Esophagus mucosa (tissue), 1 donor: ENCODE measurements at regions not wholly inside any gene's neighbourhood (a gene's known extent, or its start where the extent isn't known, plus 50 kb on each side); places are given as distances from the start of the nearest gene placed in this dataset.

Source experiments
- ATAC-seq: fragments of 200-7000 bp; cut with Tn5 transposase; one replicate; pipeline ENCODE4 v1.9.1; 2020
- donor health status: DM: yes; HTN: yes; CAD: no.

DNA sequence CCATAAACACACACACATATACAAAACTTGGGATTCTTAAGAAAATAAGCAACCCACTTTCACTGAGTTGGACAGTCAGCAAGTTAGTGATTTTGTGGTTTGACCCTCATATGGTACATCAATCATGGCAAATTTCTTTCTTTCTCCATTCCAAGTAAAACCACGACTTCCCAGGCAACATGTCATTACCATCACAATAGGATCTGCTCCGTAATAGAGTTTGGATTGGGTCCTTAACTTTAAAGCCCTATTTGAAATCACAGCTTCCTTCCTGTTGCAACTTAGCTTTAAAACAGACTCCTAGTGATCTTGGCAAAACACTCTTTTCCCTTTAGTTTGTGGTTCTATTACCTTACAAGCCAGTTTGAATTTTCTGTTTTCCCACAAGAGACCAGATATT is 483.6 kb downstream of the INHBA start:
- ATAC-seq: no peak

GRCh38 chr7:41217306-41217705 is 485.6 kb downstream of the INHBA start:
- ATAC-seq: no peak

DNA sequence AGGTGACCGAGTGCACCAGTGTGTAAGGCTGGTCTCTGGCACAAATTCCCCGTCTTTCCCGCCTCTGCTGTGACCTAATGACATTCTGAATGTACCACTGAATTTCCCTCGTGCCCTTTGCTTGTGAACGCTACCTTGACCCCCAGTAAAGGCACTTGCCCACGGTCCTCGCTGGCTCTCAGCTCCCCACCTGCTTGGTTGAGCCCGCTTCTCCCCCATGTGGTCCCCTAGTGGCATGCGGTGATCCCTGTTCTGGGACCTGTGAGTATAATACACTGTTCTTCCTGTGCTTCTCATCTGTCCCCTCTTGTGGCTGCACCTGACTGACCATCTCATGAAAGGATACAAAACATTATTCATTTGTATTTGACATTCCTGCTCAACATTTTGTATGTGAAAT is 495.7 kb downstream of the INHBA start:
- no peak for ATAC-seq

DNA sequence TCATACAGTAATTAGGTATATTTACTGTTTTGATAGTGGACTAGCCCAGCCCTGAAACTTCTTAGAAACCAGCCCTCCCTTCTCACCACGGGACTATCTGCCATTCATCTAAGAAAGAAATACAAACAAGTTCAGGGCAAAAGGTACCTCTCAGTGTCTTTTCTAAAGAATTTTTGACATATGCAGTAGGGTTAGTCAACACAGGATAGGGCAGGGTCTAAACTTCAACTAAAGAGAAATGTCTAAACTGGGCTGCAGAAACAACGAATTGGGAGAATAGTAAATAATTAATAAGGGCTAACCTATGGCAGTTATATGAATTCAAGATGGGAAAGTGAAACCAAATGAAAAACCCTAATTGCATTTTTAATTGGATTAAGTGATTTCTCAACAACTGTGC is 496.6 kb downstream of the INHBA start:
- ATAC-seq: no peak

DNA sequence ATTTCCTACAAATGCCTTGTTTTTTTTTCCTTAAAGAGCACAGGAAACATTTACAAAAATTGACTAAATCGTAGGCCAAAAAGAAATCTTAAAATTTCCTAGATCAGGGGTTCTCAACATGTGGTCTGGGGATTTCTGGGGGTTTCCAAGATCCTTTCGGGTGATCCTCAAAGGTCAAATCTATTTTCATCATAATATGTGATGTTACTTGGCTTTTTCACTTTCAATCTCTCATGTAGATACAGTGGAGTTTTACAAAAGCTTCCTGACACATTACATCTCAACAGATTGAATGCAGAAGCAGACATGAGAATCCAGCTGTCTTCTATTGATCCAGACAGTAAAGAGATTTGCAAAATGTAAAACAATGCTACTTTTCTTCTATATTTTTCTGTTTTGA is 497.3 kb downstream of the INHBA start:
- no peak for ATAC-seq

- no peak for ATAC-seq
Measured at GRCh38 chr7:41203542-41203941, 499.3 kb downstream of the INHBA start.

- no peak for ATAC-seq
Measured at GRCh38 chr7:41201021-41201420, 501.9 kb downstream of the INHBA start.

GRCh38 chr7:41199136-41199535 is 503.8 kb downstream of the INHBA start:
- no peak for ATAC-seq

DNA sequence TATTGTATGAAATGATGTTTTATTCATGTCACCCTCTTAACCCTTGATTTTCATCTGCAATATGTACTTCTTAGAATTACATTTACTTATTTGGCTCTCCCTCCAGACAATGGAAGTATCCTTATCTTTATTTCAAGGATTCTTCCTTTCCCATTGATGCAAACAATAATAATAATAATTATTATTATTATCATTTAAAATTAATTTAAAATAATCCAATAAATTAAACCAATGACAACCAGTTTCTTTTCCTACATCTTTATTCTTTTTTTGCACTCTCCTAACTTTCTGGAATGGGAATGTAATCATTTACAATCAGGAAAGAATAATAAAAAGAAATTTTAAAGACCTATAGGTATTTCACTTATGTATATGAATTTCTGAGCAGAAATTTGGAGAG is 504.4 kb downstream of the INHBA start:
- no peak for ATAC-seq

- no peak for ATAC-seq
Measured at GRCh38 chr7:41197769-41198168, 505.1 kb downstream of the INHBA start.

DNA sequence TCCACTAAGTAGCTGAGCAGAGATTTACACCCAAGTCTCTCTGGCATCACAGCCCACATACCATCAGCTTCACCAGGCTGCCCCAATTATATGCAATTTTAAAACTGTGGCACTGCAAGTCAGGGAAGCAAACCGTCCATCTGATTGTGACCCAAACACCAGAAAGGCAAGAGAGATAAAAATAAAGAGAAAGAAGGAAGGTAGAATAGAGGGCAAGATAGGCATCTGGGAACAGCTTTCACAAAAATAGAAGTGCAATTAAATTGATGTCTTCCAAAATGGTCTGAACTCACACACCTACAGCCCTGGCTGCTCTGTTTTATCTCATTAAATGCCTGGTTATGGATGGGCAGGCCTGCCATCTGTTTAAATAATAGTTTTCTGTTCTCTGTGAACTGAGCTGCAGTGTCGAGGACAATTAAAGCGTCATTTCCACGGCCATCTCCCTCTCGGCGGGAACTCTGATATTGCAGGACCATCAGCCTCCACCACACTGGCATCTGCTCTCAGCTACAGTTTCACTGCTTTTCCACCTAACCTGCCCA is 509.1 kb downstream of the INHBA start:
- no peak for ATAC-seq

GRCh38 chr7:41190581-41190980 is 512.3 kb downstream of the INHBA start:
- no peak for ATAC-seq

GRCh38 chr7:41189866-41190265 is 513.0 kb downstream of the INHBA start:
- ATAC-seq: peak; percentile 79

DNA sequence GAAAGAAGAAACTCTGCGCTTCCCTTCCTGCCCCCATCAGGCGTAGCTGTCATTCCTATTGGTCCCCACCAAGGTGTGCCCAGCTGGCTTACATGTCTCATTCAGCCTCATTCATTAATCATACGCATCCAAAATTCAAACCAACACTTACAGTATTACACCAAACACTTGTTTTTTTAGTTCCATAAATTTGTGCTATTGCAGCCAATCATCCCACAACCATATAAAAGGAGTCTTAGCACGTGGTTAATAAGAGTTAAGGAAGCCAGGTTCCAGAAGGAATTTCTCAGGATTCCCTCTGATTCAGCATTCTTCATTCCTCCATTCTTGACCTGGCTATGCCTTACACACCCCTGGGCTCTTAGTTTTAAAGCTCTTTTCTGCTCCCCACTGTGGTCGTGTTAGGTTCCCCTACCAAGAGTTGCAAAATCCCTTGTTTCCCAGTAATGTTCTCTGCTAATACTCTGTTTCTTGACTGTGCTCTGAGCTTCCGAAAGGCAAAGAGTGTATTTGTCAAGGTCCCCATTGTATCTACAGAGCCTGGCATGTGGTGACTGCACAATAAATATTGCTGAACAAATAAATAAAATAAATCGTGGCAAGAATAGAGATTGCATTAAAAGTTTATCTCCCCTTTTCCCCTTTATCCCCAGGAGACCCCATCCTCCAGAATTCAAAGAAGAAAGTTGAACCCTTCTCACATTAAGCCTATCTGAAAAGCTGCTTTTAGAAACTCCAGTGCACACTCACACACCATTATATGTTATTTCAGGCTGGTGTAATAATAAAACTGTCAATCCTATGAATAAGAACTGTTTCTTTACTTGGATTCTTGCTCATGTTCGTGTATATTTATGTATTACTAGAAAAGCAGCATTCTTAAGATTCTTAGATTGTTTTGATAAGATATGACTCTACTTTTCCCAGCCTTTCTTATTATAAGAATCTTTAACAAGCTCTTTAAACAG is 514.4 kb downstream of the INHBA start:
- ATAC-seq: no peak

DNA sequence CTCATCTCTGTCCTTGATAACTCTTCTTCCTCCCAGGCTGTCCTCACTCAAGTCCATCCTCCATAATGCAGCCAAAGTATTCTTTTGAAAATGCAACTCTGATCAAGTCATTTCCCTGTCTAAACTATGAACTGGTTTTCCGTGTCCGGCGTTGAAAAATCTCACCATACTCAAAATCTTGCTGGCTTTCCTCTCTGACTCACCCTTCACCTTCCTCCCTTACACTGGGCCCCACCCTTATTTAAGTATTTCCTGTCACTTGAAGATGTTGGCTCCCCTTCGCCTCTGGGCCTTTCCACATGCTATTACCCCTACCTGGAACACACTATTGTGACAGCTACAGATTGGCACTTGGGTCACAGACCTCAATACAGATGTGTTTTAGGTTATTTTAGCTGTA is 515.6 kb downstream of the INHBA start:
- ATAC-seq: peak; percentile 76

- ATAC-seq: no peak
Measured at GRCh38 chr7:41185851-41186250, 517.0 kb downstream of the INHBA start.

DNA sequence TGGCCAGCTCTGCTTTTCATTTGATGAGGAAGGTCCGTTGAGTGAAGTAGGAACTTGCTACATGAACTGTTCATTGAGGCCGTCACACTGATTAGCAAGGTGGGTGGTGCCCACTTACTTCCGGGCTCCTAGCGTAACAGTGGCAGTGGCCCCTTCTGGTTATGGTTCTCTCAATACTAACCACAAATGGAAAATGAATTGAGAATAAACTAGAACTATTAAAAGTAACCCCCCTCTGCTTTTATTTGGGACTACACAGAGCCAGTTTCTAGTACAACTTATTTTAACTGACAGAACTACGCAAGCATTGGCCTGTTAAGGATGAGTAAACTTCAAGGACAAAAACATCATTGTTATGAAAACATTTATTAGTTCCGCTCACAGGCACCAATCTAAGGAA is 519.1 kb downstream of the INHBA start:
- ATAC-seq: no peak

DNA sequence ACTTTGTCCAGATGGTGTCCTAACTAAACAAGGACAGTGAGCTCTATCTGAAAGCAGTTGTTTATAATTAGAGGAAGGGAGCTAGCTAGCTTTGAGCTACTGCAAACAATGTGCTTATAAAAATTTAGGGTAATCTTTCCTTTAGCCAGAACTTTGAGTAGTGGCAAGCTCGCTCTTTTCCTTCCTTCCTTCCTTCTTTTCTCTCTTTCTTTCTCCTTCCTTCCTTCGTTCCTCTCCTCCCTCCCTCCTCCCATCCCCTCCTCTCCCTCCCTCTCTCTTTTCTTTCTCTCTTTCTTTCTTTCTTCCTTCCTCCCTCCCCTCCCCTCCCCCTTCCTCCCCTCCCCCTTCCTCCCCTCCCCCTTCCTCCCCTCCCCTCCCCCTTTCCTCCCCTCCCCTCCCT is 520.1 kb downstream of the INHBA start:
- no peak for ATAC-seq

GRCh38 chr7:41175435-41175834 is 527.5 kb downstream of the INHBA start:
- no peak for ATAC-seq

- no peak for ATAC-seq
Measured at GRCh38 chr7:41174521-41174920, 528.4 kb downstream of the INHBA start.

DNA sequence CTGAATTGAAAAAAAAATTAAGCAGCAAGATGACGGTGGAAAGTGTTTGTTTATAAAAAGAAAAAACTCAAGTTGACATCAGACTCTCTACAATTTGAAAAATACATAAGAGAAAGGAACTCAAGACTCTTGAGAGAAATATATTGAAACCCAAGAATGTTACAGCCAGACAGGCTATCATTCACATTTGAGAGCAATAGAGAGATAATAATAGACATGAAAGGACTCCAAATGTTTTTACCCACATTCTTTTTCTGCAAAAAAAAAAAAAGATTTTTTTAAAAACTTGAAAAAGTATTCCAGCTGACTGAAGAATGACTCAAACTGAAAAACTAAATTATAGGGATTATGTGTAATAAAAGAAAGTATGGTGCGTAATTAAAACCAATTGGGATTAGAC is 532.4 kb downstream of the INHBA start:
- no peak for ATAC-seq

GRCh38 chr7:41169317-41169716 is 533.6 kb downstream of the INHBA start:
- no peak for ATAC-seq

- no peak for ATAC-seq
Measured at GRCh38 chr7:41167836-41168235, 535.1 kb downstream of the INHBA start.

GRCh38 chr7:41164440-41164839 is 538.5 kb downstream of the INHBA start:
- ATAC-seq: no peak
